T-cell (primary cell): ENCODE measurements at regions not wholly inside any gene's neighbourhood (a gene's known extent, or its start where the extent isn't known, plus 50 kb on each side); places are given as distances from the start of the nearest gene placed in this dataset.

Experiments used
- ATAC-seq, 4 experiments: fragments of 200-7000 bp in 3 of 4; fragments of 150-1000 bp in 1 of 4; cut with Tn5 transposase; replicated peaks in 1 of 4; 1 replicate in 3 of 4; 2 replicates in 1 of 4; pipeline ENCODE4 v1.10.0; 2021; ENCODE audit warnings: moderate library complexity in 3 of 4, mild to moderate bottlenecking in 2 of 4, moderate number of reproducible peaks in 1 of 4
- CTCF ChIA-PET, 2 donors: fragments of 300-600 bp; sonication (Branson Sonifier 250); formaldehyde crosslinking; loops; one replicate each; lab custom pipeline; 2022; ENCODE audit warnings: antibody characterized with exemption in 2 of 2; lab: Charles Lee
- POLR2A ChIA-PET, 2 donors: fragments of 300-600 bp; sonication (Branson Sonifier 250); formaldehyde crosslinking; loops; one replicate each; lab custom pipeline; 2022; ENCODE audit warnings: antibody characterized with exemption in 2 of 2; lab: Charles Lee
- DNase-seq, 35 experiments: peaks; one replicate each; pipeline versions ENCODE4 v3.0.0 to v3.0.0-alpha.2; 2013 to 2023
- H3K27ac ChIP-seq: one replicate; pipeline ENCODE4 v1.5.1; 2013; ENCODE audit warnings: low read length
- H3K27me3 ChIP-seq, 2 experiments: replicated peaks in 1 of 2; 1 replicate in 1 of 2; 2 replicates in 1 of 2; pipeline versions ENCODE4 v1.6.1 to v1.7.0; 2013; ENCODE audit warnings: low read length in 1 of 2, mixed read lengths in 1 of 2; ENCODE audit not compliant: control insufficient read depth in 2 of 2, insufficient read depth in 2 of 2; ENCODE audit errors: extremely low read depth in 1 of 2
- H3K36me3 ChIP-seq, 2 donors: 1 replicate in 1 of 2; 2 replicates in 1 of 2; pipeline versions ENCODE4 v1.6.1 to v1.7.0; 2013; ENCODE audit warnings: low read length in 1 of 2; ENCODE audit not compliant: control insufficient read depth in 2 of 2, insufficient read depth in 1 of 2; ENCODE audit errors: extremely low read depth in 1 of 2
- H3K4me1 ChIP-seq, 2 experiments: 1 replicate in 1 of 2; 2 replicates in 1 of 2; pipeline versions ENCODE4 v1.6.1 to v1.7.0; 2013; ENCODE audit warnings: low read length in 2 of 2, mixed read lengths in 1 of 2; ENCODE audit not compliant: insufficient read depth in 2 of 2, control insufficient read depth in 1 of 2; ENCODE audit errors: extremely low read depth in 1 of 2
- H3K4me3 ChIP-seq, 2 donors: 1 replicate in 1 of 2; 2 replicates in 1 of 2; pipeline versions ENCODE4 v1.5.1 to v1.7.0; 2013; ENCODE audit warnings: mild to moderate bottlenecking in 2 of 2, low read length in 1 of 2, moderate library complexity in 1 of 2; ENCODE audit not compliant: control insufficient read depth in 1 of 2; ENCODE audit errors: extremely low read depth in 1 of 2
- H3K9me3 ChIP-seq: 2 replicates; pipeline ENCODE4 v1.7.0; 2013
- H3K27ac Mint-ChIP-seq, 2 donors: one replicate each; pipeline ENCODE4 v1.8.0; 2020 to 2021; ENCODE audit warnings: mild to moderate bottlenecking in 2 of 2, mixed read lengths in 2 of 2
- H3K27me3 Mint-ChIP-seq, 2 donors: one replicate each; pipeline ENCODE4 v1.8.0; 2021 to 2022; ENCODE audit warnings: mixed read lengths in 2 of 2
- H3K36me3 Mint-ChIP-seq: one replicate; pipeline ENCODE4 v1.8.0; 2021; ENCODE audit warnings: mixed read lengths
- H3K4me1 Mint-ChIP-seq, 3 donors: one replicate each; pipeline ENCODE4 v1.8.0; 2020 to 2022; ENCODE audit warnings: mixed read lengths in 3 of 3, mild to moderate bottlenecking in 1 of 3
- H3K4me3 Mint-ChIP-seq, 3 donors: one replicate each; pipeline ENCODE4 v1.8.0; 2020 to 2022; ENCODE audit warnings: mild to moderate bottlenecking in 3 of 3, mixed read lengths in 3 of 3, moderate library complexity in 3 of 3
- H3K9me3 Mint-ChIP-seq, 3 donors: one replicate each; pipeline ENCODE4 v1.8.0; 2020 to 2022; ENCODE audit warnings: mixed read lengths in 3 of 3
- WGBS: methylation state at CpG from one replicate; pipeline ENCODE4 v1.1.5; 2013; ENCODE audit warnings: missing lambda C conversion rate; ENCODE audit not compliant: insufficient coverage; 5-methylcytosine and 5-hydroxymethylcytosine counted together

GRCh38 chrX:127057891-127058619 is 238.5 kb downstream of the PRR32 start:
- Mint-ChIP-seq H3K36me3 (no peaks in the 10 kb centered on the region), H3K27me3 (peaks cover 0 to 6% of the 10 kb centered on the region in 2 donors), H3K4me3 (no peak overlapping the region), H3K27ac (no peak overlapping the region), H3K9me3 (peaks cover 0 to 8% (median 6%) of the 10 kb centered on the region in 3 donors), H3K4me1 (no peaks in the 10 kb centered on the region)
- Histone ChIP-seq H3K36me3 (no peaks in the 10 kb centered on the region), H3K4me1 (no peaks in the 10 kb centered on the region), H3K27ac (no peak overlapping the region), H3K9me3 (no peaks in the 10 kb centered on the region), H3K4me3 (no peak overlapping the region), H3K27me3 (no peaks in the 10 kb centered on the region)
- ATAC-seq (no peak), DNase-seq (no peak)
- CTCF ChIA-PET = no interaction called here
- no CpG with 5 or more reads among the region's 3 CpGs for WGBS
- POLR2A ChIA-PET = no interaction called here

DNA sequence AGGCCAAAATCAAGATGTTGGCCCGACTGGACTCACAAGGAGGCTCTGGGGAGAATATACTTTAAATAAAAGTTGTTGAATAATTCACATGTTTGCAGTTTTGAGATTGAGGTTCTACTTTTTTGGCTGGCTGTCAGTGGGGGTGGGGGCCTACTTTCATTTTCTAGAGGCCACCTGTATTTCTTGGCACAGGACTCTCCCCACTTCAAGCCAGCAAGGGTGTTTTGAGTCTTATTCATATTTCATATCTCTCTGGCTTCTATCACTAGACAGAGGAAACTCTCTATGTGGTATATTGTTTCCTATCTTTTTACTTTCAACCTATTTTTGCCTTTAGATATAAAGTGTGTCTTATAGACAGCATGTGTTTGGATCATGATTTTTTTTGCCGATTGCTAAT is 266.4 kb downstream of the PRR32 start:
- Histone ChIP-seq H3K9me3 (no peaks in the 10 kb centered on the region), H3K4me1 (no peaks in the 10 kb centered on the region), H3K4me3 (no peak overlapping the region), H3K27ac (no peak overlapping the region), H3K27me3 (no peaks in the 10 kb centered on the region), H3K36me3 (no peaks in the 10 kb centered on the region)
- H3K27me3 Mint-ChIP-seq = no peaks in the 10 kb centered on the region
- H3K9me3 Mint-ChIP-seq = peaks cover 0 to 6% (median 3%) of the 10 kb centered on the region in 3 donors
- POLR2A ChIA-PET = no interaction called here
- DNase-seq (no peak), ATAC-seq (no peak)
- WGBS = no CpG with 5 or more reads among the region's 2 CpGs
- CTCF ChIA-PET = no interaction called here
- no peaks in the 10 kb centered on the region for H3K36me3 Mint-ChIP-seq
- H3K27ac Mint-ChIP-seq = no peak overlapping the region
- no peaks in the 10 kb centered on the region for H3K4me1 Mint-ChIP-seq
- no peak overlapping the region for H3K4me3 Mint-ChIP-seq

GRCh38 chrX:127112726-127113125 is 293.2 kb downstream of the PRR32 start:
- H3K4me3 ChIP-seq = no peak overlapping the region
- no peaks in the 10 kb centered on the region for H3K36me3 ChIP-seq
- no peak overlapping the region for H3K27ac ChIP-seq
- Mint-ChIP-seq H3K9me3 (peaks cover 13 to 19% (median 15%) of the 10 kb centered on the region in 3 donors), H3K27me3 (no peaks in the 10 kb centered on the region), H3K4me1 (no peaks in the 10 kb centered on the region), H3K27ac (no peak overlapping the region), H3K4me3 (no peak overlapping the region), H3K36me3 (no peaks in the 10 kb centered on the region)
- no peak for ATAC-seq
- DNase-seq = no peak
- ChIA-PET POLR2A (no interaction called here), CTCF (no interaction called here)
- no CpG with 5 or more reads among the region's 3 CpGs for WGBS
- no peaks in the 10 kb centered on the region for H3K4me1 ChIP-seq
- H3K27me3 ChIP-seq = no peaks in the 10 kb centered on the region
- H3K9me3 ChIP-seq = no peaks in the 10 kb centered on the region

GRCh38 chrX:127124871-127125270 is 305.3 kb downstream of the PRR32 start:
- no peak overlapping the region for H3K4me3 ChIP-seq
- POLR2A ChIA-PET = no interaction called here
- CTCF ChIA-PET = no interaction called here
- no peaks in the 10 kb centered on the region for H3K36me3 ChIP-seq
- H3K27ac ChIP-seq = no peak overlapping the region
- Mint-ChIP-seq H3K4me3 (no peak overlapping the region), H3K36me3 (no peaks in the 10 kb centered on the region), H3K9me3 (no peaks in the 10 kb centered on the region), H3K27me3 (no peaks in the 10 kb centered on the region), H3K27ac (no peak overlapping the region), H3K4me1 (no peaks in the 10 kb centered on the region)
- no CpG with 5 or more reads among the region's 2 CpGs for WGBS
- no peaks in the 10 kb centered on the region for H3K4me1 ChIP-seq
- DNase-seq (no peak), ATAC-seq (no peak)
- H3K27me3 ChIP-seq = no peaks in the 10 kb centered on the region
- H3K9me3 ChIP-seq = no peaks in the 10 kb centered on the region

DNA sequence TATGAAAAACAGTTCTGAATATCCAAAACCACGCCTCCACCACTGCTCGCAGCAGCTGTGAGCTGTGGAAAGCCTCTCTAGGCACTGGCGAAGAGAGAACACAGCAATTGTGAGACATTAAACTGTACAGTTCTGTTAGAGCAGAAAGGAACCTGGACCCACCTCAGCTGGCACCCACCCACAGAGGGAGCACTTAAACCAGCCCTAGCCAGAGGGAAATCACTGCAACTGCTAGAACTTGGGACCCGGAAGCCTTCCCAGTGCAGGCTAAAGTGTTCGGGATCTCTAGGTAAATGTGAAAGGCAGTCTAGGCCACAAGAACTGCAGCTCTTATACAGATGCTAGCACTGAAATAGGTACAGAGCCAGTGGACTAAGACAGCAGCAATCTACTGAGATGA is 308.8 kb downstream of the PRR32 start:
- CTCF ChIA-PET = no interaction called here
- no peak for ATAC-seq
- POLR2A ChIA-PET = no interaction called here
- no peak overlapping the region for H3K27ac Mint-ChIP-seq
- no peaks in the 10 kb centered on the region for H3K27me3 Mint-ChIP-seq
- H3K9me3 Mint-ChIP-seq = peaks cover 0 to 3% (median 0%) of the 10 kb centered on the region in 3 donors
- H3K36me3 Mint-ChIP-seq = no peaks in the 10 kb centered on the region
- no peaks in the 10 kb centered on the region for H3K27me3 ChIP-seq
- no peaks in the 10 kb centered on the region for H3K4me1 Mint-ChIP-seq
- no peak overlapping the region for H3K27ac ChIP-seq
- no peak overlapping the region for H3K4me3 Mint-ChIP-seq
- H3K36me3 ChIP-seq = no peaks in the 10 kb centered on the region
- no peak overlapping the region for H3K4me3 ChIP-seq
- no peaks in the 10 kb centered on the region for H3K4me1 ChIP-seq
- no peaks in the 10 kb centered on the region for H3K9me3 ChIP-seq
- DNase-seq = no peak
- 60% methylated on average over 1 of the region's 5 CpGs for WGBS

GRCh38 chrX:127129510-127129909 is 310.0 kb downstream of the PRR32 start:
- Histone ChIP-seq H3K4me1 (no peaks in the 10 kb centered on the region), H3K27ac (no peak overlapping the region), H3K27me3 (no peaks in the 10 kb centered on the region), H3K9me3 (no peaks in the 10 kb centered on the region), H3K4me3 (no peak overlapping the region), H3K36me3 (no peaks in the 10 kb centered on the region)
- DNase-seq (no peak), ATAC-seq (no peak)
- Mint-ChIP-seq H3K27ac (no peak overlapping the region), H3K4me3 (no peak overlapping the region), H3K9me3 (peaks cover 0 to 3% (median 0%) of the 10 kb centered on the region in 3 donors), H3K27me3 (no peaks in the 10 kb centered on the region), H3K4me1 (no peaks in the 10 kb centered on the region), H3K36me3 (no peaks in the 10 kb centered on the region)
- WGBS = no CpG with 5 or more reads among the region's 2 CpGs
- CTCF ChIA-PET = no interaction called here
- POLR2A ChIA-PET = interaction anchor here in 1 of 2 donors (0.6 kb wide), 1 partner anchor 27 kb away, joined by 3 read pairs; no protein-coding TSS in a partner anchor
